Breast epithelium (tissue), 3 donors: ENCODE measurements at regions not wholly inside any gene's neighbourhood (a gene's known extent, or its start where the extent isn't known, plus 50 kb on each side); places are given as distances from the start of the nearest gene placed in this dataset.

Experiments
- CTCF ChIP-seq, 3 donors: fragments of 450-650 bp; IDR thresholded peaks; one replicate each; pipeline ENCODE4 v1.5.1; 2016 to 2017; ENCODE audit warnings: antibody characterized with exemption in 3 of 3, mild to moderate bottlenecking in 3 of 3, moderate library complexity in 3 of 3
- POLR2A ChIP-seq: fragments of 450-650 bp; IDR thresholded peaks from one replicate; pipeline ENCODE4 v1.6.1; 2016; ENCODE audit warnings: antibody characterized with exemption, mild to moderate bottlenecking, moderate library complexity

- TF ChIP-seq POLR2A (no peak), CTCF (IDR thresholded peaks at IDR 0.05) (no peak)
Measured at GRCh38 chr7:136496551-136496950, 371.9 kb upstream of the CHRM2 start.
